ENCODE measurements at regions not wholly inside any gene's neighbourhood (a gene's known extent, or its start where the extent isn't known, plus 50 kb on each side); places are given as distances from the start of the nearest gene placed in this dataset.

- TF ChIP-seq CTCF (conservative IDR thresholded peaks at IDR 0.05 in 1 of 2, IDR thresholded peaks at IDR 0.05 in 1 of 2; ENCODE audit: extremely low read depth in 1 of 2, insufficient read depth in 1 of 2, low read depth in 1 of 2, low read length in 2 of 2) (no peak), EZH2 (IDR thresholded peaks at IDR 0.05; ENCODE audit: borderline replicate concordance, low read length) (no peak)
These were observed 103.8 kb upstream of the SLC1A3 start for GRCh38 chr5:36502608-36503007.

All from mammary epithelial cell (primary cell).